Astrocyte of the cerebellum (primary cell): ENCODE measurements at regions not wholly inside any gene's neighbourhood (a gene's known extent, or its start where the extent isn't known, plus 50 kb on each side); places are given as distances from the start of the nearest gene placed in this dataset.
"Not testable (repeated sequence)": the region's sequence is repeated elsewhere in the genome, so short reads cannot be mapped to it uniquely, and the experiment has no call there.

ENCODE experiments used
- DNase-seq: peaks from one replicate; pipeline ENCODE4 v3.0.0-alpha.2; 2011; ENCODE audit warnings: low read depth
- H3K4me3 ChIP-seq: 2 replicates; pipeline ENCODE4 v1.5.1; 2011; ENCODE audit warnings: mild to moderate bottlenecking, low read depth, low read length, moderate library complexity
- in situ Hi-C: cut with HindIII; loops from 2 replicates; pipeline ENCODE4 v1.10.0; 2017; ENCODE audit warnings: low sequenced_read_pairs
- TF ChIP-seq, protein P1 (sequence below): IDR thresholded peaks from 2 replicates; pipeline ENCODE4 v1.5.1; 2012; ENCODE audit warnings: low read length, low read depth, moderate library complexity, mild to moderate bottlenecking; ENCODE audit errors: missing control alignments

DNA sequence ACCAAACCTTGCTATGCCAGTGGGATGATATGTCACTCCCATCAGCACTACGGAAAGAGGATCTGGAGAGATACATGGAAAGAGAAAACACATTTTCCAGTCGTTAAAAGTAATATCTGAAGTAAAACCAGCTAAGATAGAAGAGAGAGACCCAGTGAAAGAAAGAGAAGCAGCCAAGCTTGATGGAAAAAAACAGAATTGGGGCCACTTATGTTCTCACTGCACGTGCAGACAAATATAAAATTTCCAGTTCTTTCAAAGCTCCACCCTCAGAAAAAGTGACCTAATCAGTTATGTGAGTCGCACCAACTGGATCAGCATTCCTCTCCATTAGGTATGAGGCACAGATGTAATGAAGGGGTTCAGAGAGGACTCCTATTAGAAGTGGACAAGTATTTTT lies 266.1 kb downstream of the MTERF1 start:
- no peak overlapping the region for H3K4me3 ChIP-seq
- in situ Hi-C loops = no loop called here
- no peak for DNase-seq
- TF ChIP-seq, protein P1, sequence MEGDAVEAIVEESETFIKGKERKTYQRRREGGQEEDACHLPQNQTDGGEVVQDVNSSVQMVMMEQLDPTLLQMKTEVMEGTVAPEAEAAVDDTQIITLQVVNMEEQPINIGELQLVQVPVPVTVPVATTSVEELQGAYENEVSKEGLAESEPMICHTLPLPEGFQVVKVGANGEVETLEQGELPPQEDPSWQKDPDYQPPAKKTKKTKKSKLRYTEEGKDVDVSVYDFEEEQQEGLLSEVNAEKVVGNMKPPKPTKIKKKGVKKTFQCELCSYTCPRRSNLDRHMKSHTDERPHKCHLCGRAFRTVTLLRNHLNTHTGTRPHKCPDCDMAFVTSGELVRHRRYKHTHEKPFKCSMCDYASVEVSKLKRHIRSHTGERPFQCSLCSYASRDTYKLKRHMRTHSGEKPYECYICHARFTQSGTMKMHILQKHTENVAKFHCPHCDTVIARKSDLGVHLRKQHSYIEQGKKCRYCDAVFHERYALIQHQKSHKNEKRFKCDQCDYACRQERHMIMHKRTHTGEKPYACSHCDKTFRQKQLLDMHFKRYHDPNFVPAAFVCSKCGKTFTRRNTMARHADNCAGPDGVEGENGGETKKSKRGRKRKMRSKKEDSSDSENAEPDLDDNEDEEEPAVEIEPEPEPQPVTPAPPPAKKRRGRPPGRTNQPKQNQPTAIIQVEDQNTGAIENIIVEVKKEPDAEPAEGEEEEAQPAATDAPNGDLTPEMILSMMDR = no peak

DNA sequence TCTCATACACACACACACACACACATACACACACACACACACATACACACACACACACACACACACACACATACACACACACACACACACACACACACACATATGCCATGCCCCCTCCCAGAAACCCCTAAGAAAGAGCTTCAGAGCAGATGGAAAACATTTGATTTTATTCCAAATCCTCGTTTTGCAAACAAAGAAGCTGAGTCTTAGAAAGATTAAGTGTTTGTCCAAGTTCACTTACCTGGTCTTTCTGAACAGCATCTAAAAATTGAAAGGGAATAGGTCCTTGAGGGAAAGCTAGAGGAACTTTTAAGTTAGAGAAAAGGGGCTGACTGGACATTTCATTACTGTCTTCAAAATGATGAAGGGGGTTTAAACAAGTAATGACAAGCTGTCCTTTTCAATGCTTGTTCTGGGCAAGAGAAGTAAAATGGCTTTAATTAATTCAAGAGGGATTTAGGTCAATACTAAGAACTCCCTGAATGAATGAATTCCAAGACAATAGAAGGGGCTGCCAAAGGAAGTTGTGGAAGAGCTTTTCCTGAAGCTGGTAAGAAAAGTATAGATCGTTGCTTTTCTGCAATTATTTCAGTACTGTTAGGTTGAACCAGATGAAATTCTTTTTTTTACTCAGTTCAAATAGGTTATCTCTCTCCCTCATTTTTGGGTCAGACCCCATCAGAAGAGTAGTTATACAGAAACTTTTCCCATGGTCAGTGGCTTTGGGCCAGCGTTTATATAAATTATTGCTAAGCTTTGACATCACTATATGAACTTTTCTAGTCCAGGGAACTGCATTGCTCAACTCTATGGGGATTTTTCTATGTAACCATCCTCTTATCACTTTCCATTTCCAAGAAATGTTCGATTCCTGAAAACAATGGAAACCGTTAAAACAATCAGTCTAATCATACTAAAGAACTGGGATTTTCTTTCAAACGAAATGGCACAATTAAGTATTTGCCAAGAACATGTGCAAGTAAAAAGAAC lies 261.4 kb downstream of the MTERF1 start:
- TF ChIP-seq, protein P1 = no peak
- H3K4me3 ChIP-seq = no peak overlapping the region
- in situ Hi-C loops = no loop called here
- no peak for DNase-seq

DNA sequence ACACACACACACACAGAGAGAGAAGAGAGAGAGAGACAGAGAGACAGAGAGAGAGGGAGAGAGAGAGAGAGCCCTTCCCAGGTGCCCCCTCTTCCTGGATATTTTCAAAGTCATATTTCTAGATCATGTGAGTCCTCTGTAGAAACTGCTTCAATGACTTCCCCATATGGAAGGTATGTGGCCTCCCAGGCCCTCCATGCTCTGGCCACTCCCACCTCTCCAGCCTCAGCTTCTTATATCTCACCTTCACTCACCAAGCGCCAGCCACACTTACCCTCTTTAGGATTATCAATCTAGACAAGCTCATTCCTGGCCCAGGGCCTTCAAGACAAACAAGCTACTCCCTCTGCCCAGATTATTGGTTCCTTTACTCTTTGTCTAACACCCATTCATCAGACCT lies 259.7 kb downstream of the MTERF1 start:
- in situ Hi-C loops = no loop called here
- H3K4me3 ChIP-seq = no peak overlapping the region
- no peak for DNase-seq
- TF ChIP-seq, protein P1 = no peak

DNA sequence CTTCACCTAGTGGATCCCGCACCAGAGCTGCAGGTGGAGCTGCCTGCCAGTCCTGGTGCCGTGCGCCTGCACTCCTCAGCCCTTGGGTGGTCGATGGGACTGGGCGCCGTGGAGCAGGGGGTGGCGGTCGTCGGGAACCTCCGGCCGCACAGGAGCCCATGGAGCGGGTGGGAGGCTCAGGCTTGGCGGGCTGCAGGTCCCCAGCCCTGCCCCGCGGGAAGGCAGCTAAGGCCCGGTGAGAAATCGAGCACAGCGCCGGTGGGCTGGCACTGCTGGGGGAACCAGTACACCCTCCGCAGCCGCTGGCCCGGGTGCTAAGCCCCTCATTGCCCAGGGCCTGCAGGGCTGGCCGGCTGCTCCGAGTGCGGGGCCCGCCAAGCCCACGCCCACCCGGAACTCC lies 253.2 kb downstream of the MTERF1 start:
- DNase-seq, in situ Hi-C loops: not testable (repeated sequence)

DNA sequence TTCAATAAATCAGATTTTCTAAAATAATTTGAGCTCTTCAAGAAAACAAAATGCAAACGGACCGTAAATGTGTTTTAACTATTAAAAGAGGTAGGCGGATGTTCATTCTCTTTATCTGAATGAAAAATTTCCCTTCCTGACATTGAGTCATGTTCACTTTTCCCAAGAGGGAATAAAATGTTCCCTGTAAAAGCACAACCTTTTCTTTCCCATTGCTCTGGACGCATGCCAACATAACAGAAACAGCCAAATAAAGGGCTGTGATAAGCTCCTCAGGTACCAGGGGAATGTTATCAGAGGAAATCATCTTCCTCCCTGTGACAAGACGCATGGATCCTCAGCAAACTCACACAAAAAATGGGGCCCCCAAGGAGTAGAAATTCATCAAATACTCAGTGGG lies 251.8 kb downstream of the MTERF1 start:
- no peak for DNase-seq
- TF ChIP-seq, protein P1 = no peak
- in situ Hi-C loops = no loop called here
- H3K4me3 ChIP-seq = no peak overlapping the region

More for the DNA sequence above, 253.2 kb downstream of the MTERF1 start:
- H3K4me3 ChIP-seq = not testable (repeated sequence)

DNA sequence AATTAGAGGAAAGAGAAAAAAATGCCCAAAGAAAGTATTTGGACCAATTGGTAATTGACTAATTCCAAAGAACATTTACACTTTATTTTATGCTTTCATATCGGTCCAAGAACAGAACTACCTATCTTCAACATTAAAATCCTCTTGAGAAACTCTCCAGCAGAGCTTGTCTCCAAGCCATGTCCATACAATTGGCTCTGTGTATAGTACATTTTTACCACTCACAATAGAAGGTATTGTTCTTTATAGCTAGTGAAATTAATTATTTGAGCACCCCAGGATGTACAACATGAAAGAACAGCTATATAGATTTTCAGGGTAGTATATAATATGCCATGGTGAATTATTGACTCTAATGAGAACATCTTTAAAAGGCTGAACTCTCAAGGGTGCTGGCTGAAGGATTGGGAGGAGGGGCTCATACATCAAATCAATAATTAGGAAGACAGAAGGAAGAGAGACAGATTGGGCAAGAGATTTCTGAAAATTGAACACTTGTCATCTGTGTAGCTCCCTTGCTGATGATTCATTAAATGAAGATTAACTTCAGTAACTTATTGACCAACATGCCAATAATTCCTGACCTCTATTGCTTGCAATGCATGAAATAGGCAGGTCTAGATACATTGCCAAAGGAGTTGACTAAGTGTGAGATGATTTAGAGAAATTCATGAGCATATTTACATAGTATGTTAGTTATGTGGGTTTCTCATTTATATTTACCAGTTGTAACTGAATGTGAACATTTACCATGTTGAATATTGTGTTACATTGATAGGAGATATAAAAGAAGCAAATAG lies 249.7 kb downstream of the MTERF1 start:
- DNase-seq = no peak
- H3K4me3 ChIP-seq = no peak overlapping the region
- TF ChIP-seq, protein P1 = no peak
- in situ Hi-C loops = no loop called here
